ENCODE measurements at regions not wholly inside any gene's neighbourhood (a gene's known extent, or its start where the extent isn't known, plus 50 kb on each side); places are given as distances from the start of the nearest gene placed in this dataset.

DNA sequence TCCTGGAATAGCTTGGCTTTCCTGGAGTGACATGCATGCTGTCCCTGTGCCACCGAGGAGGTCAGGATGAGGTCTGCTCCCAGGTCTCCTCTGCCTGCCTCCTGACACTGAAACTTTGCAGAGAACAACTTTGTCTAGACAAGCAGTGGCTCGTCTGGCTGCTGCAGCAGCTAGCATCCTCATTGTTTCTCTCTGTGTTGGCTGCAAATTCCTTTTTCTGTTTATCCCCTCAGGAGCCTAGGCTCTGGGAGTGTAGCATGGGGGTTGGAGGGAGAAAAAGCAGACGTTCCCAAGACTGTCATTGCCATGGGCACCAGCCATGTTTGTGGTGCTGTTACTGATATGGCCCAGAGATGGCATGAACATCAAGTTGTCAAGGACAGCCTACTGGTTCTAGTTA is 208.7 kb upstream of the LRIG1 start:
- CTCF ChIA-PET, result interaction anchor here (1.0 kb wide), 1 partner anchor 106 kb away, joined by 3 read pairs; no protein-coding TSS in a partner anchor
- no peaks in the 10 kb centered on the region for H3K27me3 ChIP-seq (ENCODE audit: control insufficient read depth, insufficient read depth, low read length)
- no peak for TF ChIP-seq CTCF (IDR thresholded peaks at IDR 0.05; ENCODE audit: low read depth, low read length)
- H3K9me3 ChIP-seq (ENCODE audit: control insufficient read depth, insufficient read depth, low read length), result no peaks in the 10 kb centered on the region
- POLR2A ChIA-PET, result no interaction called here
- no peak for DNase-seq (ENCODE audit: low read depth, low spot score)
- no peak overlapping the region for H3K4me3 ChIP-seq (ENCODE audit: low read depth, low read length)
- no peak overlapping the region for H3K27ac ChIP-seq (ENCODE audit: low read depth, low read length)

GRCh38 chr3:66712210-66712609 is 211.4 kb upstream of the LRIG1 start:
- no peak for DNase-seq (ENCODE audit: low read depth, low spot score)
- Histone ChIP-seq H3K27me3 (ENCODE audit: control insufficient read depth, insufficient read depth, low read length) (no peaks in the 10 kb centered on the region), H3K27ac (ENCODE audit: low read depth, low read length) (no peak overlapping the region), H3K4me3 (ENCODE audit: low read depth, low read length) (no peak overlapping the region), H3K9me3 (ENCODE audit: control insufficient read depth, insufficient read depth, low read length) (no peaks in the 10 kb centered on the region)
- CTCF ChIA-PET, result no interaction called here
- POLR2A ChIA-PET, result no interaction called here
- TF ChIP-seq CTCF (IDR thresholded peaks at IDR 0.05; ENCODE audit: low read depth, low read length), result no peak

DNA sequence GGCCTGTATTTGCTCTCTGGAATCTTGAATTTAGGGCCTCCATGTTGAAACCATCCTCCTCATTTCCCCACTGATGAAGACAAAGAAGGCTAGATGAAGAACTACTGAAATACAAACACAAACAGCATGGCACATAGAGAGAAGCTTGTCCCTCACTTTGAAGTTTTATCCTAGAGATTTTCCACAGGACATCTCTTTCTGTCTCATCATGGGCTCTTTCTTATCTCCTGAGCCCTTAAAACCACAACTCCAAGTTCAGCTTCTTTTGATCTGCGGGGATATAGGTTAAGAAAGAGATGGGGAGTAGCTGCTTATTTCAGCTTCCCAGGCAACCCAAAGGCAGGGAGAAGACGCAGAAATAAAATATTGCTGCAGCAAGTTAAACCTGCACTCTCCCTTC is 213.1 kb upstream of the LRIG1 start:
- no peak for TF ChIP-seq CTCF (IDR thresholded peaks at IDR 0.05; ENCODE audit: low read depth, low read length)
- H3K4me3 ChIP-seq (ENCODE audit: low read depth, low read length), result no peak overlapping the region
- H3K27me3 ChIP-seq (ENCODE audit: control insufficient read depth, insufficient read depth, low read length), result no peaks in the 10 kb centered on the region
- ChIA-PET POLR2A (no interaction called here), CTCF (no interaction called here)
- H3K9me3 ChIP-seq (ENCODE audit: control insufficient read depth, insufficient read depth, low read length), result no peaks in the 10 kb centered on the region
- H3K27ac ChIP-seq (ENCODE audit: low read depth, low read length), result no peak overlapping the region
- DNase-seq (ENCODE audit: low read depth, low spot score), result no peak

DNA sequence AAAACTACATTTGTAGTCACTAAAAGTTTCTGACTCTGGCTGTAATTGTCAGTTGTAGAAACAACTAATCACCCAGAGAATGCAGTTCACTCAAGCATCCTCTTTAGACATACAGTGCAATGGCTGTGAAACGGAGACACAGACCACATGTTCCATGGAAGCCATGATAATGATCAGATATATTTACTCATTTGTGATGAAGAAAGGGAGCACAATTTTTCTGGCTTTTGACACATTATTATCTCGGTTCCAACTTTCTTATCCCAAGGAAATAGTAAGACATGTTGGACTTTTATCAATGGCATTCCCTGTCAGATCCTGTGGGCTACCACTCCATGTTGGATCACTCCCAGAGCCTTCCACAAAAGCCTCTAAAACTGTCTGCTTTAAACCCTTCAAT is 215.0 kb upstream of the LRIG1 start:
- POLR2A ChIA-PET, result no interaction called here
- DNase-seq (ENCODE audit: low read depth, low spot score), result no peak

GRCh38 chr3:66717806-66718205 is 217.0 kb upstream of the LRIG1 start:
- no peak overlapping the region for H3K4me3 ChIP-seq (ENCODE audit: low read depth, low read length)
- CTCF ChIA-PET, result no interaction called here
- TF ChIP-seq CTCF (IDR thresholded peaks at IDR 0.05; ENCODE audit: low read depth, low read length), result no peak
- no peaks in the 10 kb centered on the region for H3K9me3 ChIP-seq (ENCODE audit: control insufficient read depth, insufficient read depth, low read length)
- H3K27ac ChIP-seq (ENCODE audit: low read depth, low read length), result no peak overlapping the region
- no peak for DNase-seq (ENCODE audit: low read depth, low spot score)
- POLR2A ChIA-PET, result no interaction called here
- no peaks in the 10 kb centered on the region for H3K27me3 ChIP-seq (ENCODE audit: control insufficient read depth, insufficient read depth, low read length)

More for the DNA sequence above, 215.0 kb upstream of the LRIG1 start:
- no peak overlapping the region for H3K27ac ChIP-seq (ENCODE audit: low read depth, low read length)
- H3K27me3 ChIP-seq (ENCODE audit: control insufficient read depth, insufficient read depth, low read length), result no peaks in the 10 kb centered on the region
- H3K9me3 ChIP-seq (ENCODE audit: control insufficient read depth, insufficient read depth, low read length), result no peaks in the 10 kb centered on the region
- CTCF ChIA-PET, result no interaction called here
- no peak overlapping the region for H3K4me3 ChIP-seq (ENCODE audit: low read depth, low read length)
- TF ChIP-seq CTCF (IDR thresholded peaks at IDR 0.05; ENCODE audit: low read depth, low read length), result no peak
